ENCODE measurements at regions not wholly inside any gene's neighbourhood (a gene's known extent, or its start where the extent isn't known, plus 50 kb on each side); places are given as distances from the start of the nearest gene placed in this dataset.

GRCh38 chr3:181464033-181464694 is 247.6 kb upstream of the SOX2 start:
- Histone ChIP-seq H3K4me3 (no peak overlapping the region), H3K4me1 (ENCODE audit: control insufficient read depth in 5 of 5, insufficient read depth in 5 of 5, low read length in 5 of 5) (peaks cover 0 to 1% (median 0%) of the 10 kb centered on the region in 5 donors), H3K27me3 (ENCODE audit: control insufficient read depth in 3 of 3, insufficient read depth in 3 of 3, low read length in 2 of 3) (no peaks in the 10 kb centered on the region), H3K27ac (ENCODE audit: low read depth in 1 of 2, low read length in 1 of 2) (no peak overlapping the region), H3K9ac (ENCODE audit: insufficient read depth in 1 of 2, low read length in 2 of 2) (no peak overlapping the region), H3K36me3 (ENCODE audit: control insufficient read depth in 4 of 4, insufficient read depth in 4 of 4, low read length in 4 of 4) (no peaks in the 10 kb centered on the region), H3K9me3 (ENCODE audit: control insufficient read depth in 4 of 4, insufficient read depth in 3 of 4, low read length in 3 of 4) (no peaks in the 10 kb centered on the region)
- WGBS, 2 donors = 80 to 90% methylated on average over 6 of the region's 6 CpGs
- DNase-seq (no peak), ATAC-seq (ENCODE audit: insufficient read depth, low FRiP score) (no peak)
- TF ChIP-seq, protein P1, sequence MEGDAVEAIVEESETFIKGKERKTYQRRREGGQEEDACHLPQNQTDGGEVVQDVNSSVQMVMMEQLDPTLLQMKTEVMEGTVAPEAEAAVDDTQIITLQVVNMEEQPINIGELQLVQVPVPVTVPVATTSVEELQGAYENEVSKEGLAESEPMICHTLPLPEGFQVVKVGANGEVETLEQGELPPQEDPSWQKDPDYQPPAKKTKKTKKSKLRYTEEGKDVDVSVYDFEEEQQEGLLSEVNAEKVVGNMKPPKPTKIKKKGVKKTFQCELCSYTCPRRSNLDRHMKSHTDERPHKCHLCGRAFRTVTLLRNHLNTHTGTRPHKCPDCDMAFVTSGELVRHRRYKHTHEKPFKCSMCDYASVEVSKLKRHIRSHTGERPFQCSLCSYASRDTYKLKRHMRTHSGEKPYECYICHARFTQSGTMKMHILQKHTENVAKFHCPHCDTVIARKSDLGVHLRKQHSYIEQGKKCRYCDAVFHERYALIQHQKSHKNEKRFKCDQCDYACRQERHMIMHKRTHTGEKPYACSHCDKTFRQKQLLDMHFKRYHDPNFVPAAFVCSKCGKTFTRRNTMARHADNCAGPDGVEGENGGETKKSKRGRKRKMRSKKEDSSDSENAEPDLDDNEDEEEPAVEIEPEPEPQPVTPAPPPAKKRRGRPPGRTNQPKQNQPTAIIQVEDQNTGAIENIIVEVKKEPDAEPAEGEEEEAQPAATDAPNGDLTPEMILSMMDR (IDR thresholded peaks at IDR 0.05; ENCODE audit: control extremely low read depth, extremely low read depth) = no peak

DNA sequence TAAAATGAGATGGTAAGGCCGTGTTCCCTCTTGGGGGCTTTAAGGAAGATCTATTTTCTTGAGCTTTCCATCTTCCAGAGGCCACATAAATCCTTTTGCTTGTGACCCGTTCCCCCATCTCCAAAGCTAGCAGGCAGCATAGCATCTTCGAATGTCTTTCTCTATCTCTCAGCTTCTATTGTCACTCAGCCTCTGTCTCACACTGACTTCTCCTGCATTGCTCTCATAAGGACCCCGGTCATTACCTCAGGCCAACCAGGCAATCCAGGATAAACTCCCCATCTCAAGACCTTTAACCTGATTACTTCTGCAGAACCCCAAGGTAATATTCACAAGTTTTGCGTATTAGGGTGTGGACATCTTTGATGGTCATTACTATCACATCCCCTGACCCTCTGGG is 250.3 kb upstream of the SOX2 start:
- DNase-seq (no peak), ATAC-seq (ENCODE audit: insufficient read depth, low FRiP score) (no peak)
- H3K36me3 ChIP-seq (ENCODE audit: control insufficient read depth in 4 of 4, insufficient read depth in 4 of 4, low read length in 4 of 4) = no peaks in the 10 kb centered on the region
- H3K4me3 ChIP-seq = no peak overlapping the region
- H3K9me3 ChIP-seq (ENCODE audit: control insufficient read depth in 4 of 4, insufficient read depth in 3 of 4, low read length in 3 of 4) = no peaks in the 10 kb centered on the region
- no peaks in the 10 kb centered on the region for H3K27me3 ChIP-seq (ENCODE audit: control insufficient read depth in 3 of 3, insufficient read depth in 3 of 3, low read length in 2 of 3)
- H3K4me1 ChIP-seq (ENCODE audit: control insufficient read depth in 5 of 5, insufficient read depth in 5 of 5, low read length in 5 of 5) = peaks cover 0 to 6% (median 0%) of the 10 kb centered on the region in 5 donors
- no peak overlapping the region for H3K9ac ChIP-seq (ENCODE audit: insufficient read depth in 1 of 2, low read length in 2 of 2)
- TF ChIP-seq, protein P1 (IDR thresholded peaks at IDR 0.05; ENCODE audit: control extremely low read depth, extremely low read depth) = no peak
- no peak overlapping the region for H3K27ac ChIP-seq (ENCODE audit: low read depth in 1 of 2, low read length in 1 of 2)
- 93 to 94% methylated on average over 5 of the region's 5 CpGs for whole genome bisulfite sequencing, 2 donors

DNA sequence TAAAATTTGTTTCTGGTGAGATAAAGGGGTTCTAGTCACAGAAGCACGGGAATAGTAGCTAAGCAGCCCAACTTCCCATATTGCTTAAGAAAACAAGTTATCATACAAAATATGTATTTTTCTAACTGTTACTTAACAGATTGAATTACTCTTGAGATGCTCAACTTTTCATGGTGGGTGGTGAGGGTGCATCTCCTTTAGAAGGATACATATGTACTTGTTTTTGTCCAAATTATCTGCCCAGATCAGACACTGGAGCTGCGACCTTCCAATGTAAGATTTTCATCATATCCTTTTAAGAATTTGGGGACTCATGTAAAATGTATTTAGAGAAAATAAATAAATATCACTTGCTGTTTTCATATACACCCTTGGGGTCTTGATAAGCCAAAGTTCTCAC is 252.2 kb upstream of the SOX2 start:
- Histone ChIP-seq H3K9me3 (ENCODE audit: control insufficient read depth in 4 of 4, insufficient read depth in 3 of 4, low read length in 3 of 4) (no peaks in the 10 kb centered on the region), H3K36me3 (ENCODE audit: control insufficient read depth in 4 of 4, insufficient read depth in 4 of 4, low read length in 4 of 4) (no peaks in the 10 kb centered on the region), H3K4me1 (ENCODE audit: control insufficient read depth in 5 of 5, insufficient read depth in 5 of 5, low read length in 5 of 5) (peaks cover 0 to 6% (median 0%) of the 10 kb centered on the region in 5 donors)

More for the DNA sequence above, 252.2 kb upstream of the SOX2 start:
- no peak for ATAC-seq (ENCODE audit: insufficient read depth, low FRiP score)
- Histone ChIP-seq H3K4me3 (no peak overlapping the region), H3K9ac (ENCODE audit: insufficient read depth in 1 of 2, low read length in 2 of 2) (no peak overlapping the region), H3K27ac (ENCODE audit: low read depth in 1 of 2, low read length in 1 of 2) (no peak overlapping the region), H3K27me3 (ENCODE audit: control insufficient read depth in 3 of 3, insufficient read depth in 3 of 3, low read length in 2 of 3) (no peaks in the 10 kb centered on the region)
- TF ChIP-seq, protein P1 (IDR thresholded peaks at IDR 0.05; ENCODE audit: control extremely low read depth, extremely low read depth) = no peak
- WGBS, 2 donors = 89 to 92% methylated on average over 2 of the region's 2 CpGs
- no peak for DNase-seq

Data from lung (tissue), 11 donors.